Tibial nerve (tissue), 4 donors: ENCODE measurements at regions not wholly inside any gene's neighbourhood (a gene's known extent, or its start where the extent isn't known, plus 50 kb on each side); places are given as distances from the start of the nearest gene placed in this dataset.

Source experiments
- DNase-seq, 2 donors: peaks; one replicate each; pipeline ENCODE4 v3.0.0-alpha.2; 2019; ENCODE audit warnings: low spot score in 2 of 2
- H3K27ac ChIP-seq, 4 donors: fragments of 200-600 bp; sonication (generic) in 3 of 4; one replicate each; pipeline ENCODE4 v1.5.1; 2017 to 2019; ENCODE audit warnings: mild to moderate bottlenecking in 1 of 4
- H3K27me3 ChIP-seq, 2 donors: fragments of 200-600 bp; sonication (generic) in 1 of 2; one replicate each; pipeline versions ENCODE4 v1.5.1 to v1.6.0; 2017 to 2019
- H3K36me3 ChIP-seq, 3 donors: fragments of 200-600 bp; sonication (generic); one replicate each; pipeline ENCODE4 v1.5.1; 2018 to 2019
- H3K4me1 ChIP-seq, 4 donors: fragments of 200-600 bp; sonication (generic) in 3 of 4; one replicate each; pipeline ENCODE4 v1.5.1; 2017 to 2019
- H3K4me3 ChIP-seq, 4 donors: fragments of 200-600 bp; sonication (generic) in 3 of 4; one replicate each; pipeline ENCODE4 v1.5.1; 2017 to 2019; ENCODE audit warnings: mild to moderate bottlenecking in 1 of 4, moderate library complexity in 1 of 4
- H3K9me3 ChIP-seq, 4 donors: fragments of 200-600 bp; sonication (generic) in 3 of 4; one replicate each; pipeline ENCODE4 v1.5.1; 2017 to 2019
- EP300 ChIP-seq, 2 donors: sonication (generic); formaldehyde crosslinking; IDR thresholded peaks; one replicate each; pipeline ENCODE4 v1.6.1; 2017; ENCODE audit warnings: antibody characterized with exemption in 2 of 2, mild to moderate bottlenecking in 1 of 2
- POLR2A ChIP-seq, 2 donors: fragments of 450-650 bp; IDR thresholded peaks; one replicate each; pipeline ENCODE4 v1.6.1; 2017; ENCODE audit warnings: antibody characterized with exemption in 2 of 2, mild to moderate bottlenecking in 2 of 2, moderate library complexity in 2 of 2
- WGBS, 2 donors: methylation state at CpG; one replicate each; pipeline ENCODE4 v1.1.5; 2018; 5-methylcytosine and 5-hydroxymethylcytosine counted together
- TF ChIP-seq, protein P1 (sequence below), 5 experiments: fragments of 200-600 bp in 3 of 5; fragments of 450-650 bp in 2 of 5; sonication (generic) in 3 of 5; IDR thresholded peaks; one replicate each; pipeline ENCODE4 v1.5.1; 2016 to 2019; ENCODE audit warnings: antibody characterized with exemption in 5 of 5, mild to moderate bottlenecking in 3 of 5, moderate library complexity in 2 of 5

DNA sequence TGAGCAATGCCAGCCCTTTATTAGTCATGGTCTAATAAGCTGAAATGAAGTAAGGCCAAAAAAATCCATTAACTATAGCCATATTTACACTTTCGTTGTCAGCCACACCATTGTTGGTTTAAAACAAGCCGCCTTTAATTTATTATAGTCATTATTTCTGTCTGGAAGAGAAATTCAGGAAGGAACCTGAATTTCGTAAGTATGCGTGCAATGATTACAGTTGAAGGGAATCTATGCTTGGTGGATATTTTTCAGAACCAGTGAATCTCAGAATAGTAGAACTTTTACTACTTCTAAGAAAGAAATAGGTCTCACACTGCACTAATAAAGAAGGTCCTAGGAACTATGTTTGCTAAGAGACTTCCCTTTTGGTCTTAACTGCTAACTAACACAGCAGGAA, 59.1 kb downstream of the FAM43A start:
- TF ChIP-seq, protein P1, sequence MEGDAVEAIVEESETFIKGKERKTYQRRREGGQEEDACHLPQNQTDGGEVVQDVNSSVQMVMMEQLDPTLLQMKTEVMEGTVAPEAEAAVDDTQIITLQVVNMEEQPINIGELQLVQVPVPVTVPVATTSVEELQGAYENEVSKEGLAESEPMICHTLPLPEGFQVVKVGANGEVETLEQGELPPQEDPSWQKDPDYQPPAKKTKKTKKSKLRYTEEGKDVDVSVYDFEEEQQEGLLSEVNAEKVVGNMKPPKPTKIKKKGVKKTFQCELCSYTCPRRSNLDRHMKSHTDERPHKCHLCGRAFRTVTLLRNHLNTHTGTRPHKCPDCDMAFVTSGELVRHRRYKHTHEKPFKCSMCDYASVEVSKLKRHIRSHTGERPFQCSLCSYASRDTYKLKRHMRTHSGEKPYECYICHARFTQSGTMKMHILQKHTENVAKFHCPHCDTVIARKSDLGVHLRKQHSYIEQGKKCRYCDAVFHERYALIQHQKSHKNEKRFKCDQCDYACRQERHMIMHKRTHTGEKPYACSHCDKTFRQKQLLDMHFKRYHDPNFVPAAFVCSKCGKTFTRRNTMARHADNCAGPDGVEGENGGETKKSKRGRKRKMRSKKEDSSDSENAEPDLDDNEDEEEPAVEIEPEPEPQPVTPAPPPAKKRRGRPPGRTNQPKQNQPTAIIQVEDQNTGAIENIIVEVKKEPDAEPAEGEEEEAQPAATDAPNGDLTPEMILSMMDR (IDR thresholded peaks at IDR 0.05): no peak
- TF ChIP-seq EP300 (IDR thresholded peaks at IDR 0.05): no peak
- TF ChIP-seq POLR2A (IDR thresholded peaks at IDR 0.05): no peak
- DNase-seq: no peak
- Histone ChIP-seq H3K4me1 (no peaks in the 10 kb centered on the region), H3K27ac (no peak overlapping the region), H3K27me3 (peaks cover 0 to under 1% of the 10 kb centered on the region in 2 donors), H3K9me3 (no peaks in the 10 kb centered on the region), H3K36me3 (no peaks in the 10 kb centered on the region), H3K4me3 (no peak overlapping the region)
- 71 to 83% methylated on average over 4 of the region's 4 CpGs for WGBS, 2 donors

DNA sequence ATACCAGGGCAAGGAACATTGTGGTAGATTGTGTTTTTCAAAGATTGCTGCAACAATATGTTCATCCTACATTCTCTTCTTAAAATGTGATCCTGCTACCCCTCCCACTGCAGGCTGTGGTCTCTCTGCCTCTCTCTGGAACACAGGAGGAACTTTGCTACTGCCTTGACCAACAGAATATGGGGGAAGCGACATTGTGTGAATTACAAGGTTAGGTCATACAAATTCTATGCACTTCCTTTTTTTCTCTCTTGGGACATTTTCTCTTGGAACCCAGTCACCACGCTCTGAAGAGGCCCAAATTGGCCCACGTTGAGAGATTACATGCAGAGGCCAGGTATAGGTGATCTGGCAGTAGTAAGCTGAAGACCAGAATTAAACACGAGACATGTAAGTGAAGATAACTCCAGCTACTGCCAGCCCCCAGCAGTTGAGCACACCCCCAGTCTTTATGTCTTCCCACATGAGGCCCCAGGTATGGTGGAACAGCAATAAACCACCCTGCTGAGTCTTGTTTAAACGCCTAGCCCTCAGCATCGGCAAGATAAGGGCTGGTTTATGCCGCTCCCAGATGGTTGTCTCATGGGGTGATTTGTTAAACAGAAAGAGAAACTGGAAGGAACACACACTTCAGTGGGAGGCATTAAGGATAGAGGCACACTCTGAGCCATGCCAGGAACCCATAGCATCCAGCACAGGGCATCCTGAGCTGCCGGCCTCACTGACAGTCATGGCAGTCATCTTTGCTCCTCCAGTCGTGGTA, 59.9 kb downstream of the FAM43A start:
- H3K27me3 ChIP-seq: peaks cover 0 to 8% of the 10 kb centered on the region in 2 donors
- TF ChIP-seq POLR2A (IDR thresholded peaks at IDR 0.05) (no peak), EP300 (IDR thresholded peaks at IDR 0.05) (no peak)
- TF ChIP-seq, protein P1 (IDR thresholded peaks at IDR 0.05): no peak
- H3K27ac ChIP-seq: no peak overlapping the region
- H3K36me3 ChIP-seq: no peaks in the 10 kb centered on the region
- no peak for DNase-seq
- H3K4me3 ChIP-seq: no peak overlapping the region
- WGBS, 2 donors: 73% methylated on average over 9 of the region's 9 CpGs
- no peaks in the 10 kb centered on the region for H3K4me1 ChIP-seq
- no peaks in the 10 kb centered on the region for H3K9me3 ChIP-seq

DNA sequence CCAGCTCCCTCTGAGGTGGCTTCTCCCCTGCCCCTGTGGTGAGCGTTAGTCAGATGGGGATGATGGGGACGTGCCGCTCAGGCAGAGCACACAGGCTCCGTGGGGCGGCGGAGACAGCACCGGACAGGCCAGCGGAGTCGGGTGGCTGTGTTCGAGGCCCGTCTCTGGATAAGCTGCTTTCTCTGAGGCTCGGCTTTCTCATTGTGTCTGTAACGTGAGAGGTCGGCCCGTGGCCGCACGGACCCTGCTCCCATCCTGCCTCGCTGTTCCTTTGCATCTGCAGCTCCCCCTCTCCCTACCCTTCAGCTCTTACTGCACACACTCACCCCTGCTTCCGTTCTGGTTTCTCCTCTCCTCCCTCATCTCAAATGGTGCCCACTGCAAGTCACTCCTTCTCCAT, 62.5 kb downstream of the FAM43A start:
- no peaks in the 10 kb centered on the region for H3K36me3 ChIP-seq
- H3K4me1 ChIP-seq: no peaks in the 10 kb centered on the region
- no peak for TF ChIP-seq POLR2A (IDR thresholded peaks at IDR 0.05)
- peaks cover 0 to 8% of the 10 kb centered on the region in 2 donors for H3K27me3 ChIP-seq
- 57 to 74% methylated on average over 19 of the region's 19 CpGs for WGBS, 2 donors
- H3K27ac ChIP-seq: no peak overlapping the region
- no peaks in the 10 kb centered on the region for H3K9me3 ChIP-seq
- DNase-seq: no peak
- H3K4me3 ChIP-seq: no peak overlapping the region

DNA sequence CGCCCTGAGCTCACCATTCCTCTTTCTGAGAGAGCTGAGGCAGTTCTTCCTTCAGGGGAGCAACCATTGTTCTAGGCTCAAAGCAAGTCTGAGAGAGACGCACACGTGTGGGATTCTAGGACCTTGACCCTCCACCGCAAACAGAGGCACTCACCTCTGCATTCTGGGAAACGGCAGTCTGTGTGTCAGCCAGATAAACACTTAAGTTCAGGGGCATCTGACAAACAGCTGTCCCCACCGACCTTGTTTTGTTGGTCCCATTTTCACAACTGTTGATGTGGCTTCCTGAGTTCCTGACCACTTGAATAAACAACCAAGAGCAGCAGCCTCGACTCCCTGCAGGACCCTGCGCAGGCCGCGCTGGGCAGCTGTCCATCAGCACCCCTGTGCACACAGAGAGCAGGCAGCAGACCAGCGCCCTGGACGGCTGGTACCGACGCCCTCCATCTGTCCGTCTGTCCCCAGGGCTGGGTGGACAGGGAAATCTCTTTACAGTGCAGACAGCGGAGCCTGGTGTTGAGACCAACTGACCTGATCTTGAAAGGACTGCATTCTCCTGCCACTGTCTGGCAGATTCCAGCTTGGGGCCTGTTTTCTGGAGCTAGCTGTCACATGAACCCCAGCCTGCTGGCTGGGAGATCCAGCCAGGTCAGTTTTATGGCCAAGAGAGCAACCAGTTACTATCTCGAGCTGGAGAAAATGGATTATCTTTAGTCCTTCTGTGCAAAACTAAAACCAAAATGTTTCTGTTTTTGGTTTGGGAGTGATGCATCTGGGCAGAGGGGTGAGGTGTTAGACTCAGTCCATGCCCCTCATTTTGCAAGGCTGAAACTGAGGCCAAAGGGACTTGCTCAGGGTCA, 64.2 kb downstream of the FAM43A start:
- 62 to 68% methylated on average over 9 to 10 of the region's 17 CpGs for WGBS, 2 donors
- TF ChIP-seq POLR2A (IDR thresholded peaks at IDR 0.05) (no peak), EP300 (IDR thresholded peaks at IDR 0.05) (no peak)
- TF ChIP-seq, protein P1 (IDR thresholded peaks at IDR 0.05): no peak
- no peak for DNase-seq
- no peaks in the 10 kb centered on the region for H3K9me3 ChIP-seq
- no peak overlapping the region for H3K27ac ChIP-seq
- no peak overlapping the region for H3K4me3 ChIP-seq
- no peaks in the 10 kb centered on the region for H3K36me3 ChIP-seq
- peaks cover 0 to 8% of the 10 kb centered on the region in 2 donors for H3K27me3 ChIP-seq
- no peaks in the 10 kb centered on the region for H3K4me1 ChIP-seq

DNA sequence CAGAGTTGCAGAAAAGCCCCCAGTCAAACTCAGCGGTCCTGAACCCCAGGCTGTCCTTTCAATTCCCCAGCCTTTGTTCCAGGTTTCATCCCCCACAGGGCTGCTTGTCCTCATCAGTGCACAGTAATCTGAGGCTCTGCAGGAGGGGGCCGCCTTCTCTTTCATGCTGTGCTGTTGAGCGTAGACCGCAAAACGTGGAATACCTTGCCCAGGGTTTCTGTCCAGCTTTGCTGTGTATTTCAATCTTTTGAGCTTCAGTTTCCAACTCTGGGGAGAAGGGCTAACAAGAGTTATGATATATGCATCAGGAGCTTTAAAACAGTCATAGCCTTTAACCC, 64.8 kb downstream of the FAM43A start:
- Histone ChIP-seq H3K4me3 (no peak overlapping the region), H3K27me3 (peaks cover 0 to 8% of the 10 kb centered on the region in 2 donors), H3K9me3 (no peaks in the 10 kb centered on the region), H3K36me3 (no peaks in the 10 kb centered on the region), H3K4me1 (no peaks in the 10 kb centered on the region), H3K27ac (no peak overlapping the region)
- no peak for TF ChIP-seq EP300 (IDR thresholded peaks at IDR 0.05)
- TF ChIP-seq, protein P1 (IDR thresholded peaks at IDR 0.05): no peak
- TF ChIP-seq POLR2A (IDR thresholded peaks at IDR 0.05): no peak
- DNase-seq: no peak
- 66 to 72% methylated on average over 5 of the region's 5 CpGs for WGBS, 2 donors
